Tongue (tissue), 1 donor: ENCODE measurements at regions not wholly inside any gene's neighbourhood (a gene's known extent, or its start where the extent isn't known, plus 50 kb on each side); places are given as distances from the start of the nearest gene placed in this dataset.

Experiments used
- DNase-seq: peaks from one replicate; pipeline ENCODE4 v3.0.0-alpha.2; 2015

- no peak for DNase-seq
Measured at GRCh38 chr14:53545217-53545616, 392.1 kb upstream of the DDHD1 start.

- peak; percentile 89 for DNase-seq
Measured at GRCh38 chr14:53542732-53543131, 389.6 kb upstream of the DDHD1 start.

GRCh38 chr14:53541411-53541810, 388.3 kb upstream of the DDHD1 start:
- DNase-seq = peak; percentile 37

- DNase-seq = peak; percentile 94
Measured at GRCh38 chr14:53539489-53540126, 386.5 kb upstream of the DDHD1 start.

DNA sequence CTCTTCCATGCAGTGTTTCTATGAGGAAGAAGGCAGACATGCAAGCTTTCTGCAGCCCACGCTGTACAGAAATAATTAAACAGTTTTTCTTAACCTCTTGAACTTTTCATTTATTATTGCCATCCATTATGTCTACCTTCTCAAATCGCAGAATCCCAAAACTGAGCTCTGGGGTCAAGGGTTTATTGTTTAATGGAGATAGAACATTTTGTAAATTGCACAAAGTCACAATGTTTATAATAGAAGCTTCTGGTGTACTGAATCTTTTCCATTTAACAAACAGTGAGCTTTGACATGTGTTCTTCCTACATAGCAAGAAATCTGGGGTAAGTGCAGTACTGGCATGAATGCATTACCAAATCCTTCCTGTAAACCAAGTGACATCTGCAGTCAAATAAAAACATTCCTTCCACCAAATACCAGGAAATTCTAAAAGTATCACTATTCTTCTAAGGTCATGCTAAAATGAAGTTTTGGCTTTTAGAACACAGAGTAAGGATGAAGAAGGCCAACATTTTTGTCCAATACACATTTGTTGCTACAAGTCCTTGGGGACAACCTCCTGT, 385.3 kb upstream of the DDHD1 start:
- DNase-seq = peak; percentile 70

DNA sequence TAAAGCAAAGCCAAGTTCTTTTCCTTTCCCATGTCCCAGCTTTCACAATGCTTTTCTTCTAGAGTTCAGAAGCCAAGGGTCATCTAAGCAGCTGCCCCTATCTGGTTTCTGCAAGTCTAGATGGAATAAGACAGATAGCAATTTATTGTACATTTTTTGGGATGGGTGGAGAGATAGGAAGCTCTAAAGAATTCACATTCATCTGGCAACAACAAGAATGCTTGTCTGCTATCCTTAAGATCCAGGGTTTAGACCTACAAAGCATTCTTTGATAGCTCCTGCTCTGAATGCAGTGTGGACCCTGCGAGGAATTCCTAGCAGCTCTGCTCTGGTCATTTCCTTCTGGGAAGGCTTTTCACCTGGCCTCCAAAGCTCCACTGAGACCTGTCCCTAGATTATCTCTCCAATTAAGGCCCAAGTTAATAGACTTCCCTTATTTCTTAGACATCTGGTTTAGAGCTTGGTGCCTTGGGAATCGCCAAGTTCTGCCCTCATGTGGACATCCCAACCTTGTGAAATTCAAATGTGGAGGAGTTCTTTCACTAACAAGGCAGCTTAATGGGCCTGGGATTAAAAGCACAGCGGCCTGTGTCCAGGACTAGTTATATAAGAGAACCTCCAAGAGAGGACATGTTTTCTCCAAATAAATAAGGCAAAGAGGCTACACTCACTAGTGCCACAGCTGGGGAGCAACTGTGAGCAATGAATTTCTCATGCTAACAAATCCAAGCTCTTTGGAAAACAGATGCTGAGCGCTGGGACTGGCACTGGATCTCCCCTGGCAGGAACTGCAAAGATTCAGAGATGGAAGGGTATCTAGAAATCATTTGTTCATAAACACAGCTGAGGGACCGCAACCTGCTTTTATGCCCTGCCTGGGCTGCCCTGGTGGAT, 384.5 kb upstream of the DDHD1 start:
- DNase-seq = peak; percentile 91

DNA sequence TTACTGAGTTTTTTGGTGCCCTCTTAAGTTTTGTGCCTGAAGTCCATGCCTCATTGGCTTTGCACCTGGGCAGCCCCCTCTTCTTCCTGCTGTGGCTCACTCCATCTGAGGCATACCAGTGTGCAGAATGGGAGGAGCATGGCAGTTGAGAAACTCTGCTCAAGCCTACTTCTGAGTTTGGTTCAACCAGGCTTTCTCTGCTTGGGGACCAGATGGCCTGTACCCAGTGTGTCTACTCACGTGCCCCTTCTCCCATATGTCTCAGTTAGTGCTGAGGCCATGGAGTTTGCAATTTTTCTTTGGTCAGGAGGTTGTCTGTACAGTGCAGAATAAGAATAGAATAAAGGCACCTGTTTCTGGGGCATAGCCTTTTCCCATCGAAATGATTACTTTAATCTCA, 383.3 kb upstream of the DDHD1 start:
- no peak for DNase-seq

- no peak for DNase-seq
Measured at GRCh38 chr14:53534841-53535240, 381.7 kb upstream of the DDHD1 start.

GRCh38 chr14:53533384-53533970, 380.4 kb upstream of the DDHD1 start:
- DNase-seq = no peak

GRCh38 chr14:53532853-53533252, 379.7 kb upstream of the DDHD1 start:
- DNase-seq = peak; percentile 88

DNA sequence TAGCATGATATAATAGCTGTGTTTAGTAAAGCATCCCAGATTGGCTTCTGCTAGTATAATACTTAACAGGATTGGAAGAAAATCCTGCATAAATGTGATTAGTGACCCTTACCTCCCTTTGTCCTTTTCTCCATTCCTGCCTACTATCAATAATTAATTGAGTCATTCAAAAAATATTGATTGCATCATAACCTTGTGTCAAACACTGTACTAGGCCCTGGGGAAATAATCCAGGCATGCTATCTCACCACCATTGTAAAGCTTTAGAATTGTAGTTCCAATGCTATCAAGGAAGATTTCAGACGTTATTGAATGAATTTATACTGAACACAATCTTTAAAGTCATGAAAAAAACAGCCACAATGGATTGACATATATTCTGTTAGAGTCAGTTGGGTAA, 378.6 kb upstream of the DDHD1 start:
- DNase-seq = no peak

DNA sequence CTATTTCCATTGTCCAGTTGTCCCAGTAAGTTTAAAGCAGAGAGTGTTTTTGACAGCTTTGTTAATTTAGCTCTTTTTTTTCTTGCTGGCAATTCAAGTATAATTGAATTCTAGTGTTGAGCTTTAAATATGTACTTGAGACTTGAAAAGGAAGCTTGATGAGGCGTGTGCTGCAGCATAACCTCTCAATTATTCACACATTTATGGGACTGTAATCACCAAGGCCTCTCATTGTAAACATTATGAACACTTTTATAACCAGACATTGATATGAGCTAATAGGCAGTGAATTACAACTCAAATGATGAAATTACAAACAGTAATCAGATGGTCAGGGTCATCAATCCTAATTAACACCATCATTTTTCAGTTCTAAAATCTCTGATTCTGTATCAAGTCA, 378.0 kb upstream of the DDHD1 start:
- DNase-seq = no peak

DNA sequence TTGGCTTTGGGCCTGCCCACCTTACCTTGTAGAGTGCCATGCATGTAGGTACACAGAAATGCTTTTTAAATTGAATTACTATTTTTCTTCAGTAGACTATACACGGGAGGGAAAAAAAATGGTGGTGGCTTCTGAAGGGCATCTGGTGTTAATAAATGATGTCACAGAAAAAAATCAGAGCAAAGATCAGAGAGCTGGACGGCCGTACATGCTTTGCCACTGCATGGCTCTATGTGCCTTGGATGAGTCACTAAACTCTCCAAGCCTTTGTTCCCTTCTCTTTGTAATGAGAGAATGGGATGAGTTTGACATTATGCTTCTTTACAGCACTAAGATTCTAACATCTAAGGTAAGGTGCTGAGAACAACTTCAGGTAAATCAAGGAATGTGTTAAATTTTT, 376.4 kb upstream of the DDHD1 start:
- no peak for DNase-seq

DNA sequence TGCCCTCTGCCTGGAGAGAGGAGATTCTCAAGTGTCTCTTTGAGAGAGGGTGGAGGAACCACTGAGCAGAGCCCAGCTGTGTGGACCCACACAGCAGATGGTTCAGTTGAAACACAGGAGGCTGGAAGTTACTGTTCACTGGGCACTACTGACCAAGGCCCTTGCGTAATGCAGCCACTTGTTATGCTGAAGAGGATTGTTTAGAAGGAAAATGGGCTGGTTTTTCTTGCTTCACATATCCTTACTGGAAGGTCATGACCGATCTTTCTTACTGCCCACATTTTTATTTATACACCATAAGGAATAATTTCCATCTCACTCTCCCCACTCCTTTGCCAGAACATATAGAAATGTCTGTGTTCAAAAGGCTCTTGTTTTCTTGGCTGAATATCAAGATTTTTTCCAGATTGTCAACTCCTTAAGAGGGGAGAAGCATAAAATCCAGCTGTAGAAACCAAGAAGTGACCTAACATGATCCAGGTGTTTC, 375.1 kb upstream of the DDHD1 start:
- peak; percentile 60 for DNase-seq

DNA sequence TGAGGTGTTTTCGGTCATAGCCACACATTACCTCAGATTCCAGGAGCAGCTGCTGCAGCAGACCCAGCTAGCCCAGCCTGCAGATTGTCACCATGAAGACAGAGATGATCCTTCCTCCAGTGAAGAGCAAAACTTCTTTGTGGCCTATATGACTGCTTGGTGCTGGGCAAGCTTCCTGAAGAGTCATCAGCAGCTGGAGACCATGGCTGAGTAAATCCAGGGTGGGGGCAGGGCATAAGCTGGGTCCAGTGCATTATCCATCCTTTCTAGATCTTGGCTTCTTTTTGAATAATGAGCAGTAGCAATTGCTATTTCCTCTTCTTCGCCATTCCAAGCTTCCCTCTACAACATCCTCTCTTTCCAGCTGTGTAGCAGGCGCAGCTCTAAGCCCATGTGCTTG, 373.1 kb upstream of the DDHD1 start:
- no peak for DNase-seq

DNA sequence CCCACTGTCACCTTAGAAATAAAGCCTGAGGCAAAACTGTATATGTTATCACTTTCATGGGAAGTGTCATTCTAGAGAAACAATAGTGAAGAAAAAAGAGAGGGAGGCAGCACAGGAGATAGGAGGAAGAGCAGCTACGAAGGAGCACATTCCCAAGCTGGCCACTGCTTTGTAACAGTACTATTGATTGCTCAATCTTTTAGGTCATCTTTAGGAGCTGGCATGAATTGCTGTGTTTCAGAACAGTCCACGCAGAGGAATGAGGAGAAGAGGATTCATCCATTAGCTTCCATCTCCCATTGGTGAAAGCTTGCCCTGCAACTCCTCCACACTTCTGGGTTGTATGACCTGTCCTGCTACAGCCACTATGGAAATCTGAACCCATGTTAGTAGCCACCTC, 372.5 kb upstream of the DDHD1 start:
- DNase-seq = no peak

- DNase-seq = no peak
Measured at GRCh38 chr14:53524391-53524790, 371.3 kb upstream of the DDHD1 start.

GRCh38 chr14:53523226-53523625, 370.1 kb upstream of the DDHD1 start:
- no peak for DNase-seq

DNA sequence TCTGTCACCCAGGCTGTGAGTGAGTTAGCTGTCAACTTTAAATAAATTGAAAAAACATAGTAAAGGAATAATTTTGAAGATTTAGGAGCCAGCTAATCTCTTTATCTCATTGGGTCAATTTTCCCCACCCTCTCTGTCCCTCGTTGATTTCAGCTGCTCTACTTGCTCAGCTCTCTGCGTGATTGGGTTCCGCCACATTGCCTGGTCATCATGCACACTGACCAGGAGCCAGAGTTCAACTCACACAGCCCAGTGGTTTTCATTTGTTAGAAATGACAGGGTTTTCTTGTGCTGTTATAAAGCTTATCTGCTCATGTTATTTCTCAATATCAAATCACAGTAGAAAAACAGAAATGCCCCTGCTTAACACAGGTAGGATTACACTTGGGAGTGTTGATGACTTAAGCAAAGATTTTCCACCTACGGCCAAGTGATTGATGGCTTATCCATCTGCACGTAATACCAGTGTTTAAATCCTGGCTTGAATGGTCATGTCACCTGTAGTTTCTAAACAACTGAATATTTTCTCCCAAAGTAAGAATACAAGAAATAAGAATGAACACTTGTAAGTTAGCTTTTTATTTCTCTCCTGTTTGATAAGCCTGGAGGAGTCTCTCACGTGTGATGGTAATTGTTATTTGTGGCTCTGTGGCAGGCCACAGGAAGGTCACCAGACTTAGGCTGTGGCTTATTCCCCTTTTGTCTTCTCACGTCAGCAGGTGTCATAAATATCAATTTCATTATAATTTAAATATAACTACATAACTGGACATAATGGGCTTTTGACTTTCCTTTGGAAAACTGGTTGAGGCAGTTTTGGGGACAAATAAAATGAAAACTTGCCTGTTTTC, 367.2 kb upstream of the DDHD1 start:
- DNase-seq = no peak

DNA sequence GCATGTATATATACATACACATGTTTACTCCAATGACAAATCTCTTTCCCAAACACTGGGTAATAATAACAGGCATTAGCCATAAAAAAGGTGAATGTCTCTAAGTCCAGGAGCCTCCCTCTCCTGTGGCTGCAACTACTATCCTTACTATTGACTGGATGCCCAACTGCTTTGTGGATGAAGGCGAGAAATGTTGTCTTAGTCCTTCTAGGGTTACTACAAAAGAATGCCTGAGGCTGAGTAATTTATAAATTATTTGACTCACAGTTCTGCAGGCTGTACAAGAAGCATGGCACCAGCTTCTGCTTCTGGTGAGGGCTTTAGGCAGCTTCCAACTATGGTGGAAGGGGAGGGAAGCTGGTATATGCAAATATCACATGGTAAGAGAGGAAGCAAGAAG, 366.0 kb upstream of the DDHD1 start:
- DNase-seq = no peak

DNA sequence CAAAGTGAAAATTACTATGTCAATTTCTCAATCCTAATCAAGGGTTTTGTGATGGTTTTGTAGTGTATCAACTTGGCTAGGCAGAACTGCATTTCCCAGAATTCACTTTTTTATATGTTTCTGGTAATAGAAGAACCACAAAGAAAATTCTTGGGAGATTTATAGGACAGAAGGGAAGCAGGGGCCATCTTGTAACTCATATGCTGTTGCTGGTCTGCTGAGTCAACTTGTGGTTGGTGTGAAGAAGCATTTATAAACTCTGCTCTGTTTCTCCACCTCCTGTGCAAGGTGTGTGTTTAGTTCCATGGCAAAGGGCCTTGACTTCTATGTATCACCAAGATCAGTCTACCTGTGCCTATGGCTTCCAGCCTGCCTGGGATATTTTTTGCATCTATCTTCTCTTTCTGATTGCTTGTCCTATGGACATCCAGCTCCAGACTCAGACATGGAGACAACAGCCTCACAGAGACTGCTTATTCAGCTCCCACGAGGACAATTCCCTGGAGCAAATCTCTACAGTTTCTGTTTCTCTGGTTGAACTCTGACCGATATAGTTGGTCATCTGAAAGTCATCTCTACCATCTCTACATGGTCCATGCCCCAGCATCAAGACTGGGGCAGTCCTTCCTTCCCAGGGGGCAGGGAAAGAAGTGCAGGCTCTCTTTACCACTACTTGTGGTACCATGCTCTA, 364.3 kb upstream of the DDHD1 start:
- DNase-seq = no peak
